NOMO-1 treated with dmso at 0.1 percent for 144 hours (cell line): ENCODE measurements at regions not wholly inside any gene's neighbourhood (a gene's known extent, or its start where the extent isn't known, plus 50 kb on each side); places are given as distances from the start of the nearest gene placed in this dataset.

Experiments
- DNase-seq: peaks from one replicate; lab custom pipeline; 2025; ENCODE audit not compliant: unreplicated experiment; lab: John Stamatoyannopoulos, UW

DNA sequence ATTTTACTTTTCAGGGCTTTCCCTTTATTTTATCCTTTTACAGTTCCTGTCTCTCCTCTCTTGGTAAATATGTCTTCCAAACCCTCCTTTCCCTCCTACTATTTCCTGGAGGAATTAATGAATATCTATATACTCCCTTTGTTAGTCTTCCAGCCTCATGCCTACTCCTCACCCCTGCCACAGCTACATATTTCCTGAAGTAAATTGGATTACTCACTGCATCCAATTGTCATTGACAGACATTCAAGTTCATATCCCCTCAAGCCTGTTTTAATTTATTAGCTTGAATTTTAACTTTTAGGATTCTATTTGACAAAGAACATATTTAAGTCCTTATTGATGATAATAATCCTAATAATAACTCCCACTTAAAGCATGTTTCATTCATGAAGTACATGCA is 314.5 kb downstream of the TMEM161B start:
- no peak for DNase-seq

DNA sequence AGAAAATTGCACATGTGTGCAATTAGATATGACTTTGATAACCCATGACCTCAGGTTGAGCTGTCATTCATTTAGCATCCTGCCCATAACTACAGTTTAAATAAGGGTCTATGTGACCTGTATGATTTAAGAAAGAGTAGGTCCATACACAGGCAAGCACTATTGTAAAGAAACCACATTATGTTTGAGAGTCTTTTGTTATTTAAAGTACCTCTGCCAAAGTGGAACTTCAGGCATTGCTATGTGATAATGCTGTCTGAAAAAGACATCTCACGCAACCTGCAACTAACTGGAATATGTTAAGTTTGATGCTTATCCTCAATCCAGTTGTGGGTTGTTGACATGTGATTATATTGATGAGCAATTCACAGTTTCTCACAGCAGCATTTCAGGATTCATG is 317.0 kb downstream of the TMEM161B start:
- DNase-seq: no peak

DNA sequence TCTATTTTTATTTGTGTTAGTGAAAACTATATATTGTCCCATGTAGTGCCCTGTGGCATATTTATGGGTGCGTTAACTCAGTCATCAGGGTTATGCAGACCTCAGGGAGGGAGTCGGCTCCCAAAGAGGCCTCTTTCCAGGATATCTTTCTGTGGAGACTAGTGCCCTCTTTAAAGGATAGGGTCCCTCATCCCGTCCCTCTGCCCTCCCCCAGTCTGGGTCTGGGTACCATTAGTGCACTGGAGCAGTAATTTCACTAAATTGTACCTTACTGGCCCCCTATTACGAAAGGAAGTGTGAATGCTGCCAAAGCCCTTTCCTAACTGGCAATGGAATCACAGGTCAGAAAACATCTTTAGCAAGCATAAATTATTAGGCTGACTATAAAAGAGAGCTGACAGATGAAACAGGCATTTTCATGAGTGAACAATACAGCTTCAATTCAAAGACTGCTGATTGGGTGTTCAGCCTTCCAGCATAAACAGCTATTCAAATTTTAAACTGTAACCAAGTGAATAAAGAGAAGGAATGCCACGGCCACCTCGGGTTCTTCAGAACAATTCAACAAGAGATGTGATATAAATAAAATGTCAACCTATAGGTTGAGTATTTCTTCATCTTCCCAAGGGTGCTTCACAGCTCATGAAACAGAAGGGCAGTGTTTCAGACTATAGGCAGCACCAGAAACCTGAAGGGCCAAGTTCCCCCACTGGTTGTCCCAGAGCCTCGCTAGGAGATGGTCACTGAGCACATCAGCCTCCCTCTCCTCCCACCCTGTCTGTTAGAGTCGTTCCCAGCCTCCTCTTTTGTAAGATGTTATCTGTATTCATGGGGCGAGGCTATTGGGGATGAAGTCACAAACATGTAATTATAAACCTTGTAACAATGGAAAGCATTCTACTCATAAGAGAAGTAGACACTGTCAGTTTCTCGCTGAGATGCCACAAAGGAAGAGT is 318.7 kb downstream of the TMEM161B start:
- DNase-seq: no peak

DNA sequence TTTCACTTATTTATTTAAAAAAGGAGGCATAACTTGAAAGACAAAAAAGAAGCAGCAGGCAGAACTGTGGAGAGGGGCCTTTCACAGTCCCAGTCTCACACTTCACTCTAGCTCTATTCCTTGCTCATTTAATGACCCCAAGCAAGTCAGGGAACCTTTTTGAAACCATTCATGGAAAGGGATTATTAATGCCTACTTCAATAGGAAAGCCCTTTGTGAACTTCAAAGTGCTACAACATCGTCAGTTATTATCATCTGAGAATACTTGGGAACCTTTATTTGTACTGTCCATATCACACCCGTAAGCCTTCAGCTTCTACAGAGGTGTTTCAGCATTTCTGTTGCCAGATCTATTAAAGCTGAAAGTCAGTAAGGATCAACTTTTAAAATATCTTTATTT is 320.2 kb downstream of the TMEM161B start:
- DNase-seq: no peak

DNA sequence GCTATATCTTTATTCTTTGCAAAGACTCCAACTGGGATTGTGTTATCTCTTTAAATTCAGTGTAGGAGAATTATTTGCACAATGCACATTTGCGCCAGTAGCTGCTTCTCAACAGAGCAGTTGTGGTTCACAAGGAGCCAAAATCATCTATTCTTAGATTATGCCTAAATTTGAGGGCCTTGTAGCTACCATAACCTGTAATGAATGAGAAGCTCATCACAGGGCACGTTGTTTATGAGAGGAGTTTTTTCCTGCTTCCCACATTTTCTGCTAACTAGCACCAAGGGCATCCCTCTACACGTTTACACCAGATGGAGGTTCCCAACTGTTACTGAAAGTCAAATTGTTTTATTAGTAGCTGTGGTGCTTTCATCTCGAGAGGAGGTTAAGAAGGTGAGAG is 322.4 kb downstream of the TMEM161B start:
- no peak for DNase-seq

DNA sequence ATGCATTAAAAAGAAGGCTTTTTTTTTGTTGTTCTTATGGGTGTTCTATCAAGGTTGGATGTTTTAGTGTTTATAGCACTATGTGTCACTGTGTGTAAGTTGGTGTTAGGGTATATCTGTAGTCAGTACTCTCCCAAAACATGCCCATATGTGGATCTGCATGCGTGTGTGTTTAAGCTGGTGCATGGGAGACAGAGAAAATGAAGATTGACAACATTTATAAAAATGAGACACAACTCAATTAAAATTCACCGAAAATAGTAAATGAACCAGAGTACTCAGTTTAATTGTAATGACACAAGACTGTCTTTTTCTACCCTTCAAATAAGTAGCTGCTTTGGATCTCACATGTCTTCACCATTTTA is 323.4 kb downstream of the TMEM161B start:
- no peak for DNase-seq

DNA sequence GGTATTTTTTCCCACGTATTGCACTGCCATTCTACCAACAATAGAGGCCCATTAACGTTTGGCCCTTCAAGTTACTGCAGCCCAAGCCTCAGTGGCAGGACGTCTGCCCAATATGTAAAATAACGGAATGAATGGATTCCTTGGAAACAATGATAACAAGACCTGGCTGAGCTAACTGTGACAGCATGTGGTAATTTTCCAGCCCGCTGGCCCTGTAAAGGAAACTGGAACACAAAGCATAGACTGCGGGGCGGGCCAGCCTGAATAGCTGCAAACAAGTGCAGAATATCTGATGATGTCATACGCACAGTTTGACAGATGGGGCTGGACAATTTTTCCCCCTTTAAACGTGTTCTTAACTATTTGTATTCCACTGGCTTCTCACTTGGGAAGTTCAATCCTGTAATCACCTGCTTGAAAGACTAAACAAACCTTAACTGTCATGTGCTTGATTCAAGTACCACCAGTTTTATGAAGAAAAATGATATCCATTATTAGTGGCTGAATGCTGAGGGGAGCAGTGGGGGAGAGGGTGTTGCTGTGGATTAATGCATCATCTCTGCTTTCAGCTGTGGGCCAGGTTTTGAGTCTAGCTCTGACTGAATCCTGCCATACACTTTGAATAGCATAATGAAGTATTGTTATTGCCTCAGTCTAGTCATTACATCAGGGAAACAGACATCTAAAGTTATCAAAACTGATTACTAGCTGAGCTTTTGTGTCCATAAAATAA is 323.9 kb downstream of the TMEM161B start:
- DNase-seq: no peak

DNA sequence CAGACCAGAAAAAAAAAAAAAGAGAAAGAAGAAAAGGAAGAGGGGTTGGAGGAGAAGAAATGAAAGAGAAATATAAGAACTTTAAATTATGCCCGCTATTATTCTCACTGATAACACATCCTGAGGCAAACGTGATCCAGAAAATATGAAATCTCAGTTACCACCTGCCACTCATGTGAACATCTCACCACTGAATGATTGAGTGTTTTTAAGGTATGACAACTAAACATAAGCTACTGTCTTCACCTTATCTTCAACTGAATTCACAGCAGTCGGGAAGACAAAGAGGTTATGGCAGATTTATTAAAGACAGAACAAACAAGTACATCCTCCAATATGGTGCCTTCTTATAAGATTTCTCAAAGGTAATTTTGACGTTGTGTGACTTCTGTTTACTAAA is 327.9 kb downstream of the TMEM161B start:
- DNase-seq: no peak

DNA sequence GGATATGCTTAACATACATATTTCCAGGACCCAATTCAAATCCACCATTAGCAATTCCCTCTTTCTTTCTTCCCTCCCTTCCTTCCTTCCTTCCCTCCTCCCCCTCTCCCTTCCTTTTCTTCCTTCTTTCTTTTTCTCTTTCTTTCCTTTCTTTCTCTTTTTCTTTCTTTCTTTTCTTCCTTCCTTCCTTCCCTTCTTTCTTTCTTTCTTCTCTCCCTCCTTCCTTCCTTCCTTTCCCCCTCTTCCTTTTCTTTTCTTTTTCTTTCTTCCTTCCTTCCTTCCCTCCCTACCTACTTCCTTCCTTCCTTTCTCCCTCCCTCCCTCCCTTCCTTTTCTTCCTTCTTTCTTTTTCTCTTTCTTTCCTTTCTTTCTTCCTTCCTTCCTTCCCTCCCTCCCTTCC is 332.0 kb downstream of the TMEM161B start:
- DNase-seq: no peak

DNA sequence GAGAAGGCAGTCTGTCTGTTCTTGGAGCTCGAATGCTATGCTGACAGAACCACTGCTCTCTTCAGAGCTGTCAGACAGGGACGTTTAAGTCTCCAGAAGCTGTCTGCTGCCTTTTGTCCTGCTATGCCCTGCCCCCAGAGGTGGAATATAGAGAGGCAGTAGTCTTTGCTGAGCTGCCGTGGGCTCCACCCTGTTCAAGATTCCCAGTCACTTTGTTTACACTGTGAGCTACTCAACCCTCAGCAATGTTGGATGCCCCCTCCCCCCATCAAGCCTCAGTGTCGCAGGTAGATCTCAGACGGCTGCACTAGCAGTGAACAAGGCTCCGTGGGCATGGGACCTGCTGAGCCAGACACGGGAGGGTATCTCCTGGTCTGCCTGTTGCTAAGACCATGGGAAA is 344.2 kb downstream of the TMEM161B start:
- no peak for DNase-seq

DNA sequence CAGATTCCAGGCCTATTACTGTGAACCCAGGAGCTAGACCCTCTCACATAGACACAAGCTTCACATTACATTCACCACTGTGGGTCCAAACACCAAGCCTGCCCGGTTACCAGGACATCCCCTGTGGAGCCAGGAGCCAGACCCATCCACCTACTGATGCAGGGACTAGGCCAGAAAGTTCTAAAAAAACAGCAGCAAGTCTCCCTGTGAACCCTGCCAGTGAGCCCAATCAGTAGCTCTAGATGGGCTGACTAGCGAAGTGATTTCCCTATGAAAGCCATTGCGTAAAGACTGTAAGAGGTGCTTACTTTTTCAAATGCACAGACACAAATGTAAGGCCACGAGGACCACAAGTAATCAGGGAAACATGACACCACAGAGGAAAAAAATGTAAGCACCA is 352.3 kb downstream of the TMEM161B start:
- no peak for DNase-seq

DNA sequence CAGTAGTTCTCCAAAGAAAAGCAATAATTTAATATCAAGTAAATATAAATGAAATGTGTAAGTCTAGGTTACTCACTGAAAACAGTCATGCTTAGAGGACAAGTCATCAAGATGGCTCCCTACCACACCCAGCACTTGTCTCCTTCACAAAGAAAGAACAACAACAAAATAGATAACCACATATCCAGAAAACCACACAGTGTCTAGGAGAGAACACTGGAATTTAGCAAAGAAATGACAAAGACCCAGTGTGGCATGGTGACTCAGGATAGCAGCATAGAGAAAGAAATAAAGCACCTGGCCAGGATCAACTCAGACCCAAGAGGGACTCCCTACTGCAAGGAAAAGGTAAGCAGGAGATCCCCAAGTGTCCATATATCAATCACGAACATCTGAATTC is 356.2 kb downstream of the TMEM161B start:
- no peak for DNase-seq

DNA sequence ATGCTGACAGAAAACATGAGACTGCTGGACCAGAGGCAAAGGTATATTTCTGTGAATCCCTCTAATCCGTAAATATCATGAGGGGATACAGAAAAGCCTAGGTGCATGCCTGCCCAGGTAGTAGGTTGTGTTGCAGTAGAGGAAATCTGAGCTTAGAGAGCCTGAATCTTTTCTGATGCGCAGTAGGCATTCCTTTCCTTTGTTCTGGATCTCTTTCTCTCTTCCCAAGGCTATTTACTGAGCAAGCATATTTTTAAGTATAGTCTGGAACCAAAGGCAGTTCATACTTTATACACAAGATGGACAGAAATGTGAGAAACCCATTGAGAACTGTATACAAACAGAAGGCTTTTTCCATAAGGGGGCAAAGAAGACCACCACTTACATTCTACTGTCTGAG is 359.3 kb downstream of the TMEM161B start:
- DNase-seq: no peak

DNA sequence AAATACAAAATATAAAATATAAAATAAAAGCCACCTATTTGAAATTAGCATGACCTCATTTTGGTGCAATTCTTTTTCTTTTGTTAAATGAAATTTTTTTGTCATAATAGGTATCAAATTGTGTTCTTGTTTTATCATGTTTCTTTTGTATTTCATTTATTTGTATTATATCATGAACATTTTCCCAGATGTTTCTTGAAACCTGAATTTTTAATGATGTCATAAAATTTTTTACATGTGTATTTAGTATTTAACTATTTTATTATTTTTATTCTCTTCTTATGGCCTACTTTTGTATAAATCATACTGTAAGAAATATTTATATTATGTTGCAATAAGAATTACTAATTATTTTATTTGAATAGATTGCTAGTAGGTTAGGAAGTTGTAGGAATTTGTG is 361.7 kb downstream of the TMEM161B start:
- no peak for DNase-seq

DNA sequence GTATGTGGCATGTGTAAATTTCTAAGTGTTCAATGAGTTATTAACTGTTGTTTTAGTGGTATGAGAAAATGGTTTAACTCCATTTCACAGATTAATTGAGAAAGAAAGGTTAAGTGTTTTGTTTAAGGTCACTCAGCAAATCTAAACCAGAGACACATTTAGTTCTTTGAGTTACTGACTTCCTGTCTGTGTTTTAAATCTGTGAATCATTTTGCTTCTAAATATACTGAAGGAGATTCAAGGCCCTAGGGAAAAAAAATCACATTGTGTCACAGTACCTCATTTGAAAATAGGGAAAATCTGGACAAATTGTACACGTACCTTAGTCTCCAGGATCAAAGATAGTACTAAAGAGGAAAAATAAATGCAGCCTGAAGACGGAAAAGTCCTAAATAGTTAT is 368.2 kb downstream of the TMEM161B start:
- no peak for DNase-seq

DNA sequence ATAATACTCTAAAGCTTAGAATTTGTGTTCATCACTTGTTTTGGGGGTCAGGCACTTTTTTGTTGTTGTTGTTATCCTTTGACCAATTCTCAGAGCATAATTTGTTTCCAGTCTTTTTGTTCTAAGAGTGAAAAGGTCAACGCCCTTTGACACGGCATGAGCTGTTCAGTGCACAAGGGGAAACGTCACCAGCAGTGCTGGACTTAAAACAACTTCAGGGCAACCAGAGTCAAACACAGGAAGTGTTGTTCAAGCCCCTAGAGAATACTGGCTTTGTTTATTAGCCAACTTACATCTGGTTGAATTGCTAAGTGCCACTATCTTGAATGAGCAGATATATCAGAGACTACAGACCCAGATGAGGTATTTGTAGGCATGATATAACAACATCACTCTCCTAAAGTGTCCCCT is 368.9 kb downstream of the TMEM161B start:
- DNase-seq: no peak

DNA sequence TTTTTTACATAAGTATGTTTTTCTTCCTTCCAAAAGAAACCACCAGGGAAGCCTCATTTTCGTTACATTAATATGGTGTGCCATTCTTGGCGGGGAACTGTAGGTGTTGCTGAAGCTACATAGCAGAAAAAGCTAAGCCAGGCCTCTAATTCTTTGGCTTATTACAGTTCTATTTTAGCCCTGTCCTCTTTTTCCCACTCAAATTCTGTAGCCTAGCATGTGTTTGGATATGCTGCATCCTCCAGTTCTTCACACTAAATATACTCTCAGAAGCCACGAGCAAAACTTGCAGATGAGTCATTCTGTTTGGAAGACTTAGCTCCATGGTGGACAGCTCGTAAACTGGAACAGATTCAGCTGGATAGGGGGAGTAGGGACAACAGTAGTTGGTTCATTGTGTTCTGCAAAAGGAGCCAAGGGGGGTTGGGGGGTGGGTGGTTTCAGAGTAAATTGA is 369.4 kb downstream of the TMEM161B start:
- DNase-seq: no peak

DNA sequence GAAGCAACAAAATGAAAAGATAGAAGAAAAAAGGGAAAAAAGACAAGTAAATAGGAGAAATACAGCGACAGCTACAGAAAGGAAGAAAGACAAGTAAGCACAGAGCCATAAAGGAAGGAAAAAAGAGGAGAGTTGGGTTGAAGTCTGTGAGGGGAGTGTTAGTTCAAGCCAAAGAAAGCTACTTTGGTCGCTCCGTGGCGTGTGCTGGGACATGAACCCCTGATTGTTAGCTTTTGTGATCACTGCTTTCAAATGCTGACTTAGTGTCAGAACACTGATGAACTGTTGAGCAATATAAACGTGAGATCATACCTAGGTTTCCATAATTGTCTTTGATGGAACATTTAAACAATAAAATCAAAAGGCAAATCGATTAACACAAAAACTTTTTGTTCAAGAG is 370.1 kb downstream of the TMEM161B start:
- DNase-seq: no peak

DNA sequence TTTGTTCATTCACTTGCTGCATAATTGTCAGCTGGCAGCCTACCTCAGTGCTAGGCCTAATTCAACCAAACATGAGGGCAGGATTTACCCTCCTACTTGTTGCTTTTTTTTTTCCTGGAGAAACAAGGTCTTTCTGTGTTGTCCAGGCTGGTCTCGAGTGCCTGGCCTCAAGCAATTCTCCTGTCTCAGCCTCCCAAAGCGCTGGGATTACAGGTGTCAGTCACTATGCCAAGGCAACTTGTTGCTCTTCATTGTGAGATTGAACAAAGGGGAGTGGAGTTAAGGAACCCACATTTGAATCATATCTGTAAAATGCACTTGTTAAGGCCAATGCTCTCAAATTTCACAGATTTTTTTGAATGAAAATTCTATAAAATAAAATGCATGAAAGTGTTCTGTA is 380.5 kb downstream of the TMEM161B start:
- DNase-seq: no peak

DNA sequence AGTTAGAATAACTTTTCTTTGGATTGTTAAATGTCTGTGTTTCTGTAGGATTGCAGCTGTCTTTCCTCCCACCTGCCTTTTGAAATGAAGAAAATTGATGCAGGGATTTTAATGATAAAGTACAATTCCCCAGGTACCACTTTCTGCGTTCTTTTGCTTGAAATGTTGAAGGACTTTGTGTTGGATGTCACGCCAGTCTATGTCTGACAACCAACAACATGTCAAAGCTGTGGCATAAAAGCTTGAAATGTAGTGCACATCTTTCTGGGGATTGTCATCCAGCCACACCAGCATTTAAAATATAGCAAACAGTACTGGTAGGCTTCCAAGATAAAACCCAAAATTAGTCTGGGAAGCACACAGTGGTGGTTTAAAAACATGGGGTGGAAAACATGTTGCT is 381.4 kb downstream of the TMEM161B start:
- no peak for DNase-seq

DNA sequence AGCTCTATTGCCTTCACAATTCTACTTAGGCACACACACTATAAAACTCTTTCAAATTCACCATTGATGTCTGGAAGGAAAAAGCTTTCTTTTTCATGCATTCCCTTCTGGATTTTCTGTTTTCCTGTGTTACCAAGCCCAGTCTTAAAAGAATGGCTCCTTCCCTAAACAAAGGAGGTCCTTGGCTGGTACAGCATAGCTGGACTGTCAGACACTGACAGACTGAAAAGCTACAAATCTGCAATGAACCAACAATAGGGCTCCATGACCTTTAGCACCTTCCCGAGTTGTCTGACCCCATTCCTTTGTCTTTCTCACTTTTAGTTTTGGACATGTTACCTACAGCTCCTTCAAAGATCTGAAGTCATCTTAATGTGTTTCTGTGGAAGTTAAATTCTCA is 382.5 kb downstream of the TMEM161B start:
- DNase-seq: no peak

DNA sequence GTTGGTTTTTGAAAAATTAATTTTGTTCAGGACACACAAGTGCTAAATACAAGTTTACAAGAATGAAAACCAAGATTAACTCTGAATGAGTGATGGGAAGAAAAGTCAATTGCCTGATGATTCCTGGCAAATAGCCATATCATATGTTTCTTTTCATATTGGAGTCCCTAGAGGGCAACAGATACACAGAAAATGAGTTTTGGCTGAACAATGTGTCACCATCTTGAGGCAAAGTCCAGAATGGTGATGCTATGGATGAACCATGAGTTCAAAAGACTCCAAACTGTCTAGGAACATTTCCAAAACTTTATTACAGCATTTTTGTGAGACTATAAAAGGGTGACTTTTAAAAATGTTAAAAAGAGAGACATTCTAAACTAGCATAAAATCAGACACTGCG is 382.9 kb downstream of the TMEM161B start:
- no peak for DNase-seq
